Stomach (tissue), 8 donors: ENCODE measurements at regions not wholly inside any gene's neighbourhood (a gene's known extent, or its start where the extent isn't known, plus 50 kb on each side); places are given as distances from the start of the nearest gene placed in this dataset.

Source experiments
- DNase-seq, 2 donors: peaks; one replicate each; pipeline versions ENCODE4 v3.0.0 to v3.0.0-alpha.2; 2013 to 2019
- H3K27ac ChIP-seq, 5 donors: fragments of 200-600 bp in 4 of 5; sonication (generic) in 4 of 5; one replicate each; pipeline ENCODE4 v1.5.1; 2013 to 2019; ENCODE audit warnings: mild to moderate bottlenecking in 1 of 5, moderate library complexity in 1 of 5
- H3K27me3 ChIP-seq, 3 donors: fragments of 200-600 bp; sonication (generic); one replicate each; pipeline ENCODE4 v1.5.1; 2017 to 2019; ENCODE audit warnings: mixed run types in 1 of 3
- H3K36me3 ChIP-seq, 4 donors: fragments of 200-600 bp; sonication (generic); 1 replicate in 3 of 4; 2 replicates in 1 of 4; pipeline ENCODE4 v1.5.1; 2016 to 2019
- H3K4me1 ChIP-seq, 4 donors: fragments of 200-600 bp; sonication (generic); one replicate each; pipeline ENCODE4 v1.5.1; 2016 to 2019
- H3K4me3 ChIP-seq, 4 donors: fragments of 200-600 bp; sonication (generic) in 3 of 4; one replicate each; pipeline ENCODE4 v1.5.1; 2016 to 2019; ENCODE audit warnings: mild to moderate bottlenecking in 1 of 4
- H3K9me3 ChIP-seq, 4 donors: fragments of 200-600 bp; sonication (generic); one replicate each; pipeline ENCODE4 v1.5.1; 2016 to 2019
- EP300 ChIP-seq: sonication (generic); formaldehyde crosslinking; IDR thresholded peaks from one replicate; pipeline ENCODE4 v1.6.1; 2017; ENCODE audit warnings: antibody characterized with exemption
- POLR2A ChIP-seq, 4 donors: fragments of 450-650 bp; IDR thresholded peaks; one replicate each; pipeline ENCODE4 v1.6.1; 2016; ENCODE audit warnings: antibody characterized with exemption in 4 of 4, control low read depth in 2 of 4, mild to moderate bottlenecking in 1 of 4, moderate library complexity in 1 of 4
- POLR2AphosphoS5 ChIP-seq, 3 donors: sonication (generic); formaldehyde crosslinking; IDR thresholded peaks; one replicate each; pipeline ENCODE4 v1.6.1; 2016; ENCODE audit warnings: antibody characterized with exemption in 3 of 3
- WGBS, 5 donors: extraction: QIAGEN DNeasy Blood & Tissue Kit in 3 of 5; methylation state at CpG; one replicate each; pipeline versions ENCODE4 v1.1.5 to v1.1.7; 2013 to 2018; 5-methylcytosine and 5-hydroxymethylcytosine counted together
- intact Hi-C: fragments of 100-400 bp; cut with DNase I; formaldehyde crosslinking; loops from one replicate; pipeline ENCODE4 v1.15.1; 2023; ENCODE audit warnings: low total_unique reads
- TF ChIP-seq, protein P1 (sequence below), 7 experiments: fragments of 450-650 bp in 4 of 7; fragments of 200-600 bp in 3 of 7; sonication (generic) in 3 of 7; IDR thresholded peaks; one replicate each; pipeline ENCODE4 v1.5.1; 2016 to 2019; ENCODE audit warnings: antibody characterized with exemption in 7 of 7, control low read depth in 2 of 7, mild to moderate bottlenecking in 1 of 7
- donor health status: healthy with polysubstance abuse.
- donor health status: Bipolar disorder and iron deficiency.
- donor health status: healthy.

DNA sequence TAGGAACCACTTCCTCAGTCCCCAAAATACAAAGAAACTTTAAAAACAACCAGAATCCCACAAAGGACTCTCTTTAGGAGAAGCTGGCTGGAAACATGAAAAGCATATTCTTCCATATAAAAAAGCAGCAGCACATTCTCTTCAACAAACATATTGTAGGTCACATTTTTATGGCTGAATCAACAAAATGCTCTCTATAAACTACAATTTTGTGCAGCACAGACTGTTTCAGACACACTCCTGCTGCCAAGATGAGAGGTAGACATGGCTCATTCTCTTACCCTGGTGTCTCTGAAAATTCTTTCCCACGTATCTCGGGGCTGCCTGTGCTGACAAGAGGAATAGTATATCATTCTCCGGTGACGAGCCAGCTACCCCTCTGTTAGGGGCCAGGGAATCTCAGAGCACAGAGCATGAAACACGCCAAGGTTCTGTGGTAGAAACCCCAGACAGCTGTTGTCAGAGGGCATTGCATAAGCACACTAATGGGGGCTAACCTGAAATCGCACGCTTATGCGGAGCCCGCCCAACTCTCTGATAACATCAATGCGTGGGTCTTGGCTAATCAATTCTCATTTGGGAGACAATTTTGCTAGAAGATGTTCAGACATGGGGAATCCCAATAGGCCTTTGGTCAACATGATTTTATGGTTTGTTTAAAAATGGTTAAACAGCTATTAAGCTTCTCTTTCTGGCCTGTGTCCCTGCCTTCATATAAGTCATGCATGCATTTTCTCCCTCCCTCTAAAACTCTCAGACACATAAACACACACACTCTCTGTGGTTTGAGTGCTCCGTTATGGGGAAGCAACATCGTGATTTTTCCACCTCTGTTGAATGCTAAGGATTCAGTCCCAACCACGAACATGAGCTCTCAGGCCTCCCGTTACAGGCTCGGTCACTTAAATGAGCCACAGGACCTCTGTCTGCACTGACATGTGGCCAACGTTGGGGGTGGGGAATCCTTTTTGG, 177.5 kb downstream of the INO80D start:
- WGBS, 5 donors = 80 to 87% (median 85%) methylated on average over 16 of the region's 16 CpGs
- Histone ChIP-seq H3K4me3 (no peak overlapping the region), H3K27ac (no peak overlapping the region), H3K27me3 (no peaks in the 10 kb centered on the region), H3K9me3 (no peaks in the 10 kb centered on the region), H3K36me3 (no peaks in the 10 kb centered on the region), H3K4me1 (no peaks in the 10 kb centered on the region)
- intact Hi-C loops = no loop called here
- DNase-seq = peak in 1 of 2 donors; percentile 51
- TF ChIP-seq, protein P1, sequence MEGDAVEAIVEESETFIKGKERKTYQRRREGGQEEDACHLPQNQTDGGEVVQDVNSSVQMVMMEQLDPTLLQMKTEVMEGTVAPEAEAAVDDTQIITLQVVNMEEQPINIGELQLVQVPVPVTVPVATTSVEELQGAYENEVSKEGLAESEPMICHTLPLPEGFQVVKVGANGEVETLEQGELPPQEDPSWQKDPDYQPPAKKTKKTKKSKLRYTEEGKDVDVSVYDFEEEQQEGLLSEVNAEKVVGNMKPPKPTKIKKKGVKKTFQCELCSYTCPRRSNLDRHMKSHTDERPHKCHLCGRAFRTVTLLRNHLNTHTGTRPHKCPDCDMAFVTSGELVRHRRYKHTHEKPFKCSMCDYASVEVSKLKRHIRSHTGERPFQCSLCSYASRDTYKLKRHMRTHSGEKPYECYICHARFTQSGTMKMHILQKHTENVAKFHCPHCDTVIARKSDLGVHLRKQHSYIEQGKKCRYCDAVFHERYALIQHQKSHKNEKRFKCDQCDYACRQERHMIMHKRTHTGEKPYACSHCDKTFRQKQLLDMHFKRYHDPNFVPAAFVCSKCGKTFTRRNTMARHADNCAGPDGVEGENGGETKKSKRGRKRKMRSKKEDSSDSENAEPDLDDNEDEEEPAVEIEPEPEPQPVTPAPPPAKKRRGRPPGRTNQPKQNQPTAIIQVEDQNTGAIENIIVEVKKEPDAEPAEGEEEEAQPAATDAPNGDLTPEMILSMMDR (IDR thresholded peaks at IDR 0.05) = no peak
- TF ChIP-seq POLR2AphosphoS5 (IDR thresholded peaks at IDR 0.05) (no peak), EP300 (no peak), POLR2A (IDR thresholded peaks at IDR 0.05) (no peak)

DNA sequence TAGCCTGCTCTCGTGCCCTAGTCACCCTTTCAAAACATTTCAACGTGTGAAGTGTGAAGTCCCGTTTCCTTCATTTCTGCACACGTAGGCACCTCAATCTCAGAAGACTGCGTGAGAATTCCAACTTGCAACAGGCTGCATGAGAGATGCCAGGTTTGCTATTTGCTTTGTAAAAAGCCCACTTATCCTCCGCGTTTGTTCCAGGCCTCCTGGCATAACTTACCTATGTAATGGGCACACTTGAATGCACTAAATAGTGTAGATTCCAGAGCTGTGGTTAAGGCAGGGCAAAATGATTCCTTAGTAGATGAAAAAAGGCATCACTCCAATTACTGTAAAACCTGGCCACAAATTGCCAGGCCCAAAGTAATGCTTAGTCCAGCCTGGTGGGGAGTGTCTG, 179.6 kb downstream of the INO80D start:
- Histone ChIP-seq H3K4me1 (peaks cover 0 to 6% (median 3%) of the 10 kb centered on the region in 4 donors), H3K27ac (no peak overlapping the region), H3K9me3 (no peaks in the 10 kb centered on the region), H3K27me3 (no peaks in the 10 kb centered on the region), H3K36me3 (no peaks in the 10 kb centered on the region), H3K4me3 (no peak overlapping the region)
- WGBS, 5 donors = 89 to 95% (median 92%) methylated on average over 7 of the region's 7 CpGs
- DNase-seq = no peak
- TF ChIP-seq POLR2A (IDR thresholded peaks at IDR 0.05) = no peak
- TF ChIP-seq POLR2AphosphoS5 (IDR thresholded peaks at IDR 0.05) = no peak
- TF ChIP-seq EP300 = no peak
- TF ChIP-seq, protein P1 (IDR thresholded peaks at IDR 0.05) = no peak
- intact Hi-C loops = no loop called here

DNA sequence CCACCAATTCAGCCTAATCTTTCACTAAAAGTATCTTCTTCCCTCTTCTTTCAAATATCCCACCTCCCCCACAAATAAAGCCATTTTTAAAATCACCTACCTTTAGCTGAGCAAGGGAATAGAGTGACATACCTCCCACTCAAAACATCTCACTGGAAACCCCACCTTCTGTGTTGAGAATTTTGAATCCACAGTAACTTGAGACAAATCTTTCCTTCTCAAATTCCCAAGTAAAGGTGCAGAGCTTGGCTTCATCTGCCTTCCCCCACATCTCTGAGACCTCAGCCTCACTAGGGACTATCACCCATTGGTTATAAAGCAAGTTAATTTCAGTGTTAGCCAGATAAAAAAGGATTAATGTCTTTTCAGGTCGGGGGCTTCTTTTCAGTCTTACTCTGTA, 180.4 kb downstream of the INO80D start:
- no peaks in the 10 kb centered on the region for H3K9me3 ChIP-seq
- no peak for DNase-seq
- WGBS, 5 donors = 53 to 83% (median 61%) methylated on average over 1 of the region's 1 CpG
- peaks cover 0 to 6% (median 3%) of the 10 kb centered on the region in 4 donors for H3K4me1 ChIP-seq
- H3K4me3 ChIP-seq = no peak overlapping the region
- no peak for TF ChIP-seq POLR2A (IDR thresholded peaks at IDR 0.05)
- no peak for TF ChIP-seq EP300
- TF ChIP-seq POLR2AphosphoS5 (IDR thresholded peaks at IDR 0.05) = no peak
- TF ChIP-seq, protein P1 (IDR thresholded peaks at IDR 0.05) = no peak
- H3K36me3 ChIP-seq = no peaks in the 10 kb centered on the region
- H3K27ac ChIP-seq = no peak overlapping the region
- H3K27me3 ChIP-seq = no peaks in the 10 kb centered on the region
- intact Hi-C loops = no loop called here

DNA sequence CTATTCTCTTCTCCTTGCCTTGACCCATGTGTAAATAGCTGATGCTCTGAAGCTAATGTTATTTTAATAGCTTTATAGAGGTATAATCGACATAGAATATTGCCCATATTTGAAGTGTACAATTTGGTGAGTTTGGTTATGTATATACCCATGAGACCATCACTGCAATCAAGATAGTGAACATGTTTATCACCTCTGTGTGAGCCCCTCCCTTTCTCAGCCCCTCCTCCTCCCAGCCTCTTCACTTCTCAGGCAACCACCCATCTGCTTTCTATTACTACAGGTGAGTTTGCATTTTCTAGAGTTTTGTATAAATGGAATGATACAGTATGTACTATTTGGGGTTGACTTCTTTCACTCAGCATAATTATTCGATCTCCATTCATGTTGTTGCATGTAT, 181.1 kb downstream of the INO80D start:
- intact Hi-C loops = no loop called here
- H3K27me3 ChIP-seq = no peaks in the 10 kb centered on the region
- no peak for DNase-seq
- H3K36me3 ChIP-seq = no peaks in the 10 kb centered on the region
- WGBS, 5 donors = 75 to 82% (median 81%) methylated on average over 2 of the region's 2 CpGs
- TF ChIP-seq EP300 (no peak), POLR2AphosphoS5 (IDR thresholded peaks at IDR 0.05) (no peak), POLR2A (IDR thresholded peaks at IDR 0.05) (no peak)
- TF ChIP-seq, protein P1 (IDR thresholded peaks at IDR 0.05) = no peak
- H3K9me3 ChIP-seq = no peaks in the 10 kb centered on the region
- H3K27ac ChIP-seq = no peak overlapping the region
- peaks cover 0 to 6% (median 3%) of the 10 kb centered on the region in 4 donors for H3K4me1 ChIP-seq
- H3K4me3 ChIP-seq = no peak overlapping the region
